ENCODE measurements at regions not wholly inside any gene's neighbourhood (a gene's known extent, or its start where the extent isn't known, plus 50 kb on each side); places are given as distances from the start of the nearest gene placed in this dataset.

GRCh38 chr17:13705221-13705620 is 103.5 kb upstream of the HS3ST3A1 start:
- H3K4me3 Mint-ChIP-seq = no peak overlapping the region
- H3K9me3 Mint-ChIP-seq (ENCODE audit: insufficient read depth) = no peaks in the 10 kb centered on the region
- ATAC-seq = no peak
- H3K4me1 Mint-ChIP-seq (ENCODE audit: low read depth) = no peaks in the 10 kb centered on the region
- H3K27me3 Mint-ChIP-seq (ENCODE audit: low read depth) = peaks cover 2% of the 10 kb centered on the region
- ChIA-PET POLR2A (no interaction called here), CTCF (no interaction called here)
- no peak for DNase-seq
- no peaks in the 10 kb centered on the region for H3K36me3 Mint-ChIP-seq (ENCODE audit: low read depth)
- no peak overlapping the region for H3K27ac Mint-ChIP-seq

GRCh38 chr17:13721705-13722104 is 120.0 kb upstream of the HS3ST3A1 start:
- H3K9me3 Mint-ChIP-seq (ENCODE audit: insufficient read depth) = no peaks in the 10 kb centered on the region
- no peak overlapping the region for H3K27ac Mint-ChIP-seq
- H3K36me3 Mint-ChIP-seq (ENCODE audit: low read depth) = no peaks in the 10 kb centered on the region
- ChIA-PET CTCF (no interaction called here), POLR2A (no interaction called here)
- H3K4me1 Mint-ChIP-seq (ENCODE audit: low read depth) = no peaks in the 10 kb centered on the region
- DNase-seq (no peak), ATAC-seq (no peak)
- no peak overlapping the region for H3K4me3 Mint-ChIP-seq
- no peaks in the 10 kb centered on the region for H3K27me3 Mint-ChIP-seq (ENCODE audit: low read depth)

- Mint-ChIP-seq H3K27ac (no peak overlapping the region), H3K27me3 (ENCODE audit: low read depth) (no peaks in the 10 kb centered on the region), H3K9me3 (ENCODE audit: insufficient read depth) (no peaks in the 10 kb centered on the region), H3K4me1 (ENCODE audit: low read depth) (no peaks in the 10 kb centered on the region), H3K4me3 (no peak overlapping the region), H3K36me3 (ENCODE audit: low read depth) (no peaks in the 10 kb centered on the region)
- CTCF ChIA-PET = no interaction called here
- POLR2A ChIA-PET = no interaction called here
- DNase-seq (no peak), ATAC-seq (no peak)
Observed at GRCh38 chr17:13725288-13725990, 123.7 kb upstream of the HS3ST3A1 start.

- Mint-ChIP-seq H3K4me1 (ENCODE audit: low read depth) (no peaks in the 10 kb centered on the region), H3K27me3 (ENCODE audit: low read depth) (no peaks in the 10 kb centered on the region), H3K9me3 (ENCODE audit: insufficient read depth) (no peaks in the 10 kb centered on the region), H3K27ac (no peak overlapping the region), H3K36me3 (ENCODE audit: low read depth) (no peaks in the 10 kb centered on the region), H3K4me3 (no peak overlapping the region)
- POLR2A ChIA-PET = no interaction called here
- no peak for ATAC-seq
- CTCF ChIA-PET = no interaction called here
- DNase-seq = no peak
Observed at GRCh38 chr17:13727441-13728171, 125.9 kb upstream of the HS3ST3A1 start.

GRCh38 chr17:13728781-13729180 is 127.1 kb upstream of the HS3ST3A1 start:
- ChIA-PET CTCF (no interaction called here), POLR2A (no interaction called here)
- H3K36me3 Mint-ChIP-seq (ENCODE audit: low read depth) = no peaks in the 10 kb centered on the region
- H3K27me3 Mint-ChIP-seq (ENCODE audit: low read depth) = no peaks in the 10 kb centered on the region
- no peak for DNase-seq
- no peaks in the 10 kb centered on the region for H3K4me1 Mint-ChIP-seq (ENCODE audit: low read depth)
- H3K27ac Mint-ChIP-seq = no peak overlapping the region
- no peak overlapping the region for H3K4me3 Mint-ChIP-seq
- no peak for ATAC-seq
- H3K9me3 Mint-ChIP-seq (ENCODE audit: insufficient read depth) = no peaks in the 10 kb centered on the region

GRCh38 chr17:13729466-13730134 is 127.9 kb upstream of the HS3ST3A1 start:
- Mint-ChIP-seq H3K27ac (no peak overlapping the region), H3K9me3 (ENCODE audit: insufficient read depth) (no peaks in the 10 kb centered on the region), H3K4me1 (ENCODE audit: low read depth) (no peaks in the 10 kb centered on the region), H3K4me3 (no peak overlapping the region), H3K36me3 (ENCODE audit: low read depth) (no peaks in the 10 kb centered on the region), H3K27me3 (ENCODE audit: low read depth) (no peaks in the 10 kb centered on the region)
- no peak for ATAC-seq
- POLR2A ChIA-PET = no interaction called here
- no peak for DNase-seq
- CTCF ChIA-PET = no interaction called here

- Mint-ChIP-seq H3K36me3 (ENCODE audit: low read depth) (no peaks in the 10 kb centered on the region), H3K27me3 (ENCODE audit: low read depth) (peaks cover under 1% of the 10 kb centered on the region), H3K4me1 (ENCODE audit: low read depth) (no peaks in the 10 kb centered on the region), H3K4me3 (no peak overlapping the region), H3K27ac (no peak overlapping the region), H3K9me3 (ENCODE audit: insufficient read depth) (no peaks in the 10 kb centered on the region)
- ChIA-PET POLR2A (no interaction called here), CTCF (no interaction called here)
- ATAC-seq = no peak
- no peak for DNase-seq
Observed at GRCh38 chr17:13734880-13735279, 133.2 kb upstream of the HS3ST3A1 start.

- no peaks in the 10 kb centered on the region for H3K4me1 Mint-ChIP-seq (ENCODE audit: low read depth)
- no peaks in the 10 kb centered on the region for H3K9me3 Mint-ChIP-seq (ENCODE audit: insufficient read depth)
- CTCF ChIA-PET = no interaction called here
- no peak overlapping the region for H3K27ac Mint-ChIP-seq
- POLR2A ChIA-PET = no interaction called here
- H3K36me3 Mint-ChIP-seq (ENCODE audit: low read depth) = no peaks in the 10 kb centered on the region
- H3K27me3 Mint-ChIP-seq (ENCODE audit: low read depth) = peaks cover 2% of the 10 kb centered on the region
- no peak for DNase-seq
- no peak for ATAC-seq
- no peak overlapping the region for H3K4me3 Mint-ChIP-seq
Observed at GRCh38 chr17:13735444-13735843, 133.7 kb upstream of the HS3ST3A1 start.

- ChIA-PET CTCF (no interaction called here), POLR2A (no interaction called here)
- H3K36me3 Mint-ChIP-seq (ENCODE audit: low read depth) = no peaks in the 10 kb centered on the region
- no peak overlapping the region for H3K27ac Mint-ChIP-seq
- H3K9me3 Mint-ChIP-seq (ENCODE audit: insufficient read depth) = no peaks in the 10 kb centered on the region
- H3K27me3 Mint-ChIP-seq (ENCODE audit: low read depth) = peaks cover 2% of the 10 kb centered on the region
- H3K4me3 Mint-ChIP-seq = no peak overlapping the region
- ATAC-seq = no peak
- H3K4me1 Mint-ChIP-seq (ENCODE audit: low read depth) = no peaks in the 10 kb centered on the region
- no peak for DNase-seq
Observed at GRCh38 chr17:13735861-13736260, 134.1 kb upstream of the HS3ST3A1 start.

- H3K4me1 Mint-ChIP-seq (ENCODE audit: low read depth) = no peaks in the 10 kb centered on the region
- no peak for DNase-seq
- H3K27ac Mint-ChIP-seq = no peak overlapping the region
- ChIA-PET CTCF (no interaction called here), POLR2A (no interaction called here)
- no peak for ATAC-seq
- H3K27me3 Mint-ChIP-seq (ENCODE audit: low read depth) = peaks cover 6% of the 10 kb centered on the region
- H3K9me3 Mint-ChIP-seq (ENCODE audit: insufficient read depth) = no peaks in the 10 kb centered on the region
- H3K4me3 Mint-ChIP-seq = no peak overlapping the region
- H3K36me3 Mint-ChIP-seq (ENCODE audit: low read depth) = no peaks in the 10 kb centered on the region
Observed at GRCh38 chr17:13736916-13737315, 135.2 kb upstream of the HS3ST3A1 start.

- no peaks in the 10 kb centered on the region for H3K36me3 Mint-ChIP-seq (ENCODE audit: low read depth)
- H3K4me1 Mint-ChIP-seq (ENCODE audit: low read depth) = no peaks in the 10 kb centered on the region
- ChIA-PET POLR2A (no interaction called here), CTCF (no interaction called here)
- H3K27me3 Mint-ChIP-seq (ENCODE audit: low read depth) = peaks cover 9% of the 10 kb centered on the region
- no peak for ATAC-seq
- no peak for DNase-seq
- no peaks in the 10 kb centered on the region for H3K9me3 Mint-ChIP-seq (ENCODE audit: insufficient read depth)
- H3K27ac Mint-ChIP-seq = no peak overlapping the region
- no peak overlapping the region for H3K4me3 Mint-ChIP-seq
Observed at GRCh38 chr17:13740686-13741085, 139.0 kb upstream of the HS3ST3A1 start.

GRCh38 chr17:13741744-13742143 is 140.0 kb upstream of the HS3ST3A1 start:
- POLR2A ChIA-PET = no interaction called here
- no peak for DNase-seq
- no peaks in the 10 kb centered on the region for H3K9me3 Mint-ChIP-seq (ENCODE audit: insufficient read depth)
- no peak overlapping the region for H3K4me3 Mint-ChIP-seq
- H3K27ac Mint-ChIP-seq = no peak overlapping the region
- H3K27me3 Mint-ChIP-seq (ENCODE audit: low read depth) = peaks cover 9% of the 10 kb centered on the region
- no peak for ATAC-seq
- CTCF ChIA-PET = no interaction called here
- H3K36me3 Mint-ChIP-seq (ENCODE audit: low read depth) = no peaks in the 10 kb centered on the region
- H3K4me1 Mint-ChIP-seq (ENCODE audit: low read depth) = no peaks in the 10 kb centered on the region
